ENCODE measurements at regions not wholly inside any gene's neighbourhood (a gene's known extent, or its start where the extent isn't known, plus 50 kb on each side); places are given as distances from the start of the nearest gene placed in this dataset.

DNA sequence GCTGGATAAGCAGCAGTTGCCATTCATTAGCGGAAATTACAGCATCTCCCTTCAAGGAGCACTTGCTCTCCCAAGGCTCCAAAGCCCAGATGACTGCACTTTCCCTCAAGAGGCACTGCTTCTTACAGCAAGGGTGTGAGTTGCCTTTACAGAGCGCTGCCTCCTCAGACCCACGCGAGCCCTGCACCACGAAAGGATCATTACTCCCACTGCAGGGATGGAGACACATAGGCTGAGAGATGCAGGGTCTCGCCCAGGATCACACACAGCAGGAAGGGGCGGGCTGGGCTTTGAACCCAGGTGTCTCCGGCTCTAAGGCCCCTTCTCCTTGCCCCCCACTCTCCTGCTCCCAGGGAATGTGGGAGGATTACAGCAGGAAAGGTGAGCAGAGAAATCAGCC lies 405.5 kb downstream of the MATN1 start:
- H3K9me3 ChIP-seq (ENCODE audit: control insufficient read depth, insufficient read depth, low read length), result no peaks in the 10 kb centered on the region
- H3K4me3 ChIP-seq (ENCODE audit: low read length), result no peak overlapping the region
- H3K4me2 ChIP-seq (ENCODE audit: low read length), result no peak overlapping the region
- H3K27ac ChIP-seq (ENCODE audit: low read depth, low read length), result no peak overlapping the region
- no peaks in the 10 kb centered on the region for H3K36me3 ChIP-seq (ENCODE audit: control insufficient read depth, low read length)
- H3K27me3 ChIP-seq (ENCODE audit: control insufficient read depth, low read length), result no peaks in the 10 kb centered on the region
- H3K9me2 ChIP-seq (replicated peaks; ENCODE audit: control insufficient read depth, low read length), result no peaks in the 10 kb centered on the region
- no peaks in the 10 kb centered on the region for H3K4me1 ChIP-seq (ENCODE audit: control insufficient read depth, low read length)
- no peaks in the 10 kb centered on the region for H4K20me1 ChIP-seq (ENCODE audit: control insufficient read depth, insufficient read depth, low read depth, low read length)
- H3F3A ChIP-seq (ENCODE audit: control insufficient read depth, insufficient read depth), result no peaks in the 10 kb centered on the region
- H3K79me2 ChIP-seq (ENCODE audit: control insufficient read depth, low read length), result no peaks in the 10 kb centered on the region
- TF ChIP-seq EZH2phosphoT487 (IDR thresholded peaks at IDR 0.05; ENCODE audit: borderline replicate concordance, low read length), result no peak
- TF ChIP-seq, protein P1, sequence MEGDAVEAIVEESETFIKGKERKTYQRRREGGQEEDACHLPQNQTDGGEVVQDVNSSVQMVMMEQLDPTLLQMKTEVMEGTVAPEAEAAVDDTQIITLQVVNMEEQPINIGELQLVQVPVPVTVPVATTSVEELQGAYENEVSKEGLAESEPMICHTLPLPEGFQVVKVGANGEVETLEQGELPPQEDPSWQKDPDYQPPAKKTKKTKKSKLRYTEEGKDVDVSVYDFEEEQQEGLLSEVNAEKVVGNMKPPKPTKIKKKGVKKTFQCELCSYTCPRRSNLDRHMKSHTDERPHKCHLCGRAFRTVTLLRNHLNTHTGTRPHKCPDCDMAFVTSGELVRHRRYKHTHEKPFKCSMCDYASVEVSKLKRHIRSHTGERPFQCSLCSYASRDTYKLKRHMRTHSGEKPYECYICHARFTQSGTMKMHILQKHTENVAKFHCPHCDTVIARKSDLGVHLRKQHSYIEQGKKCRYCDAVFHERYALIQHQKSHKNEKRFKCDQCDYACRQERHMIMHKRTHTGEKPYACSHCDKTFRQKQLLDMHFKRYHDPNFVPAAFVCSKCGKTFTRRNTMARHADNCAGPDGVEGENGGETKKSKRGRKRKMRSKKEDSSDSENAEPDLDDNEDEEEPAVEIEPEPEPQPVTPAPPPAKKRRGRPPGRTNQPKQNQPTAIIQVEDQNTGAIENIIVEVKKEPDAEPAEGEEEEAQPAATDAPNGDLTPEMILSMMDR (IDR thresholded peaks at IDR 0.05; ENCODE audit: low read depth, low read length, poor library complexity, severe bottlenecking), result no peak

DNA sequence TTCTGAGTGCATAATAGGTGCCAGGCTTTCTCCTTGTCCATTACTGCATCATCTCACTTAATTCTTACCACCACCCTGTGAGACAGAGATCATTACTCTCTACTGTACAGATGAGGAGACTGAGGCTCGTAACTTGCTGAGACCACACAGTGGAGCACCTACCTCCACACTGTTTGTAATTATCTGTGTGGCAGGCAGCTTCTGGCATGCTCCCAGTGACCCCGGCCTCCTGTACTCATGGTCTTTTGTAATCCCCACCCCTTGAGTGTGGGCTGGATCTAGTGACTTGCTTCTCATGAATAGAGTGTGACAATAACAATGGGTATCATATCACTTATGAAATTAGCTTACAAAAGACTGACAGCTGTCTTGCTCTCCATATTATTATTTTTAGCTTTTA lies 407.3 kb downstream of the MATN1 start:
- H3K27me3 ChIP-seq (ENCODE audit: control insufficient read depth, low read length), result no peaks in the 10 kb centered on the region
- no peak overlapping the region for H3K4me2 ChIP-seq (ENCODE audit: low read length)
- no peaks in the 10 kb centered on the region for H3K4me1 ChIP-seq (ENCODE audit: control insufficient read depth, low read length)
- no peak overlapping the region for H3K4me3 ChIP-seq (ENCODE audit: low read length)
- H3K9me2 ChIP-seq (replicated peaks; ENCODE audit: control insufficient read depth, low read length), result no peaks in the 10 kb centered on the region
- H3K79me2 ChIP-seq (ENCODE audit: control insufficient read depth, low read length), result no peaks in the 10 kb centered on the region
- no peak overlapping the region for H3K27ac ChIP-seq (ENCODE audit: low read depth, low read length)
- TF ChIP-seq EZH2phosphoT487 (IDR thresholded peaks at IDR 0.05; ENCODE audit: borderline replicate concordance, low read length), result no peak
- TF ChIP-seq, protein P1 (IDR thresholded peaks at IDR 0.05; ENCODE audit: low read depth, low read length, poor library complexity, severe bottlenecking), result no peak
- H3K36me3 ChIP-seq (ENCODE audit: control insufficient read depth, low read length), result no peaks in the 10 kb centered on the region
- no peaks in the 10 kb centered on the region for H3F3A ChIP-seq (ENCODE audit: control insufficient read depth, insufficient read depth)
- H4K20me1 ChIP-seq (ENCODE audit: control insufficient read depth, insufficient read depth, low read depth, low read length), result no peaks in the 10 kb centered on the region
- H3K9me3 ChIP-seq (ENCODE audit: control insufficient read depth, insufficient read depth, low read length), result no peaks in the 10 kb centered on the region

DNA sequence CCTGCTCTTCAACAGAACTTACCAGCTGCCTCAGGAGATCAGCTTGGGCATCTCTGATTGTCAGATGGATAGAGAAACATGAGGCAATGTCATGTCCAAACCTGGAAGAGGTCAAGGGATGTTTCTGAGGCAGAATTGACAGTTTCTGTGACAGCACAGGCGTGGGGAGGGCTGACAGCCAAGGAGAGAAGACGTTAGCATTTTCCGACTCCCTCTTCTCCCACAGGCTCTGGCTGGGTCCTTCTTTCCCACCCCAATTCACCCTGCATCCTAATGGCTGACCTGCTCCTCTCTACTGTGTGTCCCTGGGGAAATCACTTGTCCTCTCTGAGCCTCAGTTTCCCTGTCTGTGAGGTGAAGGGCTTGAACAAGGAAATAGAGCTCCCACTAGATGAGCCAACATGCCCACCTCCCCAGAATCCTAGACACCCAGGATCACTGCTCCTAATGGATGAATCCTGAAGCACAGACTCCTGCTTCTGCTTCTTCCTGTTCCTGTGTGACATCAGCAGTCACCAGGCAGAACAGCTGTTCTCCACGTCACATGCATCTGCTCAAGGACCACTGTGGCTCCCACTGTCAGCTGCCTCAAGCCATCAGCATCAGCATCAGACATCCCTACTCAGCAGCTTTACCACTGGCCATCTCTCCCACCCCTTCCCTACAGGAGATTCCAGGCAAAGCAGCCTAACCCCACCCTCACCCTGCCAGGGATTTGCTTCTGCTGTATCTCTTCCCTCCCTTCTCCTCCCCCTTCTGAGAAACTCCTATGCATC lies 408.0 kb downstream of the MATN1 start:
- Histone ChIP-seq H3K9me3 (ENCODE audit: control insufficient read depth, insufficient read depth, low read length) (no peaks in the 10 kb centered on the region), H3K79me2 (ENCODE audit: control insufficient read depth, low read length) (no peaks in the 10 kb centered on the region), H3F3A (ENCODE audit: control insufficient read depth, insufficient read depth) (no peaks in the 10 kb centered on the region), H3K4me2 (ENCODE audit: low read length) (no peak overlapping the region), H3K27me3 (ENCODE audit: control insufficient read depth, low read length) (no peaks in the 10 kb centered on the region), H3K36me3 (ENCODE audit: control insufficient read depth, low read length) (no peaks in the 10 kb centered on the region), H3K4me1 (ENCODE audit: control insufficient read depth, low read length) (no peaks in the 10 kb centered on the region), H3K9me2 (replicated peaks; ENCODE audit: control insufficient read depth, low read length) (no peaks in the 10 kb centered on the region), H3K4me3 (ENCODE audit: low read length) (no peak overlapping the region), H4K20me1 (ENCODE audit: control insufficient read depth, insufficient read depth, low read depth, low read length) (no peaks in the 10 kb centered on the region), H3K27ac (ENCODE audit: low read depth, low read length) (no peak overlapping the region)
- TF ChIP-seq, protein P1 (IDR thresholded peaks at IDR 0.05; ENCODE audit: low read depth, low read length, poor library complexity, severe bottlenecking), result no peak
- no peak for TF ChIP-seq EZH2phosphoT487 (IDR thresholded peaks at IDR 0.05; ENCODE audit: borderline replicate concordance, low read length)
